RWPE1 (cell line): ENCODE measurements at regions not wholly inside any gene's neighbourhood (a gene's known extent, or its start where the extent isn't known, plus 50 kb on each side); places are given as distances from the start of the nearest gene placed in this dataset.

Experiments
- CTCF ChIA-PET: fragments of 350-600 bp; sonication (Branson Sonifier 250); formaldehyde crosslinking; extraction: SDS; loops from one replicate; lab custom pipeline; 2021; lab: Yijun Ruan, JAX
- POLR2A ChIA-PET: fragments of 400-600 bp; formaldehyde crosslinking; extraction: SDS; loops from one replicate; lab custom pipeline; 2020; ENCODE audit warnings: antibody characterized with exemption; ENCODE audit not compliant: low non-redundant PET; lab: Yijun Ruan, JAX
- DNase-seq: peaks from one replicate; pipeline ENCODE4 v3.0.0; 2012; ENCODE audit warnings: low spot score
- H3K27ac ChIP-seq: fragments of 450-650 bp; 2 replicates; pipeline ENCODE4 v1.5.1; 2017
- CTCF ChIP-seq: fragments of 450-650 bp; conservative IDR thresholded peaks from 2 replicates; pipeline ENCODE4 v1.5.1; 2017; ENCODE audit warnings: low read depth, mild to moderate bottlenecking

- ChIA-PET POLR2A (no interaction called here), CTCF (interaction anchor here (0.6 to 0.9 kb wide), 2 partner anchors 10 to 139 kb away, joined by 5 read pairs; no protein-coding TSS in a partner anchor)
- no peak for DNase-seq
- no peak for TF ChIP-seq CTCF
- no peak overlapping the region for H3K27ac ChIP-seq
Observed at GRCh38 chr1:188594542-188595235, 1765.9 kb downstream of the PLA2G4A start.

GRCh38 chr1:188599313-188599712 lies 1770.6 kb downstream of the PLA2G4A start:
- DNase-seq = no peak
- TF ChIP-seq CTCF = no peak
- H3K27ac ChIP-seq = no peak overlapping the region
- POLR2A ChIA-PET = no interaction called here
- CTCF ChIA-PET = interaction anchor here (0.8 kb wide), 1 partner anchor 43 kb away, joined by 4 read pairs; no protein-coding TSS in a partner anchor

- DNase-seq = no peak
- no peak for TF ChIP-seq CTCF
- ChIA-PET POLR2A (no interaction called here), CTCF (no interaction called here)
- H3K27ac ChIP-seq = no peak overlapping the region
Observed at GRCh38 chr1:188611432-188611831, 1782.7 kb downstream of the PLA2G4A start.

- TF ChIP-seq CTCF = no peak
- ChIA-PET CTCF (no interaction called here), POLR2A (no interaction called here)
- DNase-seq = no peak
- H3K27ac ChIP-seq = no peak overlapping the region
Observed at GRCh38 chr1:188615321-188615720, 1786.6 kb downstream of the PLA2G4A start.

GRCh38 chr1:188620236-188620635 lies 1791.5 kb downstream of the PLA2G4A start:
- no peak for TF ChIP-seq CTCF
- POLR2A ChIA-PET = no interaction called here
- DNase-seq = no peak
- H3K27ac ChIP-seq = no peak overlapping the region
- CTCF ChIA-PET = interaction anchor here (0.6 kb wide), 1 partner anchor 1314 kb away, joined by 3 read pairs; no protein-coding TSS in a partner anchor

GRCh38 chr1:188641566-188642211 lies 1812.9 kb downstream of the PLA2G4A start:
- DNase-seq = no peak

More at GRCh38 chr1:188641566-188642211, 1812.9 kb downstream of the PLA2G4A start:
- no peak overlapping the region for H3K27ac ChIP-seq
- no peak for TF ChIP-seq CTCF
- POLR2A ChIA-PET = no interaction called here
- CTCF ChIA-PET = interaction anchor here (0.8 kb wide), 1 partner anchor 629 kb away, joined by 3 read pairs; no protein-coding TSS in a partner anchor
